GM23338 (cell line): ENCODE measurements at regions not wholly inside any gene's neighbourhood (a gene's known extent, or its start where the extent isn't known, plus 50 kb on each side); places are given as distances from the start of the nearest gene placed in this dataset.

Experiments used
- ATAC-seq: fragments of 200-7000 bp; cut with Tn5 transposase; 3 replicates; pipeline ENCODE4 v1.9.1; 2020
- DNase-seq: peaks from one replicate; pipeline ENCODE4 v3.0.0-alpha.2; 2015; ENCODE audit warnings: low spot score
- H2AFZ ChIP-seq: fragments of 200-600 bp; sonication (generic); 2 replicates; pipeline ENCODE4 v1.8.0; 2016; ENCODE audit warnings: antibody characterized with exemption, mild to moderate bottlenecking, moderate library complexity
- H3F3A ChIP-seq: fragments of 200-600 bp; sonication (generic); replicated peaks from 2 replicates; pipeline ENCODE4 v1.8.0; 2017; ENCODE audit warnings: antibody characterized with exemption, mixed run types, low read depth
- H3K27ac ChIP-seq: fragments of 200-600 bp; sonication (generic); 2 replicates; pipeline ENCODE4 v1.6.1; 2016; ENCODE audit warnings: low read depth
- H3K27me3 ChIP-seq: fragments of 200-600 bp; sonication (generic); 2 replicates; pipeline ENCODE4 v1.8.0; 2016; ENCODE audit warnings: mild to moderate bottlenecking, mixed run types, moderate library complexity; ENCODE audit not compliant: insufficient read depth
- H3K36me3 ChIP-seq: fragments of 200-600 bp; sonication (generic); 2 replicates; pipeline ENCODE4 v1.8.0; 2016; ENCODE audit warnings: mild to moderate bottlenecking; ENCODE audit not compliant: insufficient read depth
- H3K4me1 ChIP-seq: fragments of 200-600 bp; sonication (generic); 2 replicates; pipeline ENCODE4 v1.8.0; 2016; ENCODE audit warnings: mild to moderate bottlenecking, moderate library complexity; ENCODE audit not compliant: insufficient read depth
- H3K4me2 ChIP-seq: fragments of 200-600 bp; sonication (generic); 2 replicates; pipeline ENCODE4 v1.7.1; 2017; ENCODE audit warnings: mixed run types
- H3K4me3 ChIP-seq: fragments of 200-600 bp; sonication (generic); 2 replicates; pipeline ENCODE4 v1.6.1; 2016; ENCODE audit warnings: mixed run types
- H3K79me2 ChIP-seq: fragments of 200-600 bp; sonication (generic); replicated peaks from 2 replicates; pipeline ENCODE4 v1.8.0; 2017; ENCODE audit warnings: mild to moderate bottlenecking; ENCODE audit not compliant: insufficient read depth
- H3K9me2 ChIP-seq: fragments of 200-600 bp; sonication (generic); 2 replicates; pipeline ENCODE4 v1.8.0; 2017; ENCODE audit not compliant: insufficient read depth
- H4K20me1 ChIP-seq: fragments of 200-600 bp; sonication (generic); replicated peaks from 2 replicates; pipeline ENCODE4 v1.8.0; 2017; ENCODE audit warnings: mild to moderate bottlenecking; ENCODE audit not compliant: insufficient read depth
- H3K27ac Mint-ChIP-seq: 2 replicates; pipeline ENCODE4 v1.8.0; 2020; ENCODE audit warnings: inconsistent platforms, mild to moderate bottlenecking, moderate library complexity, mixed read lengths
- H3K27me3 Mint-ChIP-seq: 3 replicates; pipeline ENCODE4 v1.8.0; 2022; ENCODE audit warnings: low read depth, mild to moderate bottlenecking, moderate library complexity, mixed read lengths, inconsistent platforms; ENCODE audit not compliant: insufficient read depth, poor library complexity
- H3K36me3 Mint-ChIP-seq: 3 replicates; pipeline ENCODE4 v1.8.0; 2021; ENCODE audit warnings: low read depth, mild to moderate bottlenecking, inconsistent platforms, moderate library complexity, mixed read lengths
- H3K4me1 Mint-ChIP-seq: 3 replicates; pipeline ENCODE4 v1.8.0; 2020; ENCODE audit warnings: mild to moderate bottlenecking, inconsistent platforms, mixed read lengths
- H3K4me3 Mint-ChIP-seq: 3 replicates; pipeline ENCODE4 v1.8.0; 2021; ENCODE audit warnings: moderate library complexity, mild to moderate bottlenecking, inconsistent platforms, mixed read lengths
- H3K9me3 Mint-ChIP-seq: 3 replicates; pipeline ENCODE4 v1.8.0; 2020; ENCODE audit warnings: moderate library complexity, mild to moderate bottlenecking, inconsistent platforms, mixed read lengths
- CREB1 ChIP-seq: fragments of 250-450 bp; sonication (Bioruptor Pico); IDR thresholded peaks from 2 replicates; pipeline ENCODE4 v1.5.0; 2020; ENCODE audit warnings: low read depth, mild to moderate bottlenecking, moderate library complexity
- CTCF ChIP-seq, 2 experiments: fragments of 200-600 bp in 1 of 2; sonication (generic) in 1 of 2; conservative IDR thresholded peaks; 2 replicates each; pipeline versions ENCODE4 v1.5.1 to v1.6.1; 2016 to 2017; ENCODE audit warnings: antibody characterized with exemption in 2 of 2, low read depth in 2 of 2, mild to moderate bottlenecking in 2 of 2, moderate library complexity in 1 of 2
- EZH2 ChIP-seq: fragments of 200-600 bp; sonication (generic); IDR thresholded peaks from one replicate; pipeline ENCODE4 v1.8.0; 2017; ENCODE audit warnings: antibody characterized with exemption, mild to moderate bottlenecking, low read depth; ENCODE audit not compliant: unreplicated experiment
- EZH2phosphoT487 ChIP-seq: fragments of 200-600 bp; sonication (generic); IDR thresholded peaks from one replicate; pipeline ENCODE4 v1.8.1; 2018; ENCODE audit warnings: antibody characterized with exemption; ENCODE audit not compliant: unreplicated experiment
- JUNB ChIP-seq: IDR thresholded peaks from one replicate; pipeline ENCODE4 v1.6.1; 2016; ENCODE audit warnings: antibody characterized with exemption; ENCODE audit not compliant: unreplicated experiment
- NANOG ChIP-seq: IDR thresholded peaks from 2 replicates; pipeline ENCODE4 v1.6.1; 2016; ENCODE audit warnings: antibody characterized with exemption, borderline replicate concordance
- POLR2AphosphoS5 ChIP-seq: IDR thresholded peaks from 2 replicates; pipeline ENCODE4 v1.6.1; 2016; ENCODE audit warnings: antibody characterized with exemption, low read depth
- STAT1 ChIP-seq: IDR thresholded peaks from one replicate; pipeline ENCODE4 v1.6.1; 2016; ENCODE audit warnings: antibody characterized with exemption; ENCODE audit not compliant: unreplicated experiment
- ZNF114 ChIP-seq: fragments of 250-450 bp; sonication (Bioruptor Pico); IDR thresholded peaks from 2 replicates; pipeline ENCODE4 v1.5.0; 2020; ENCODE audit warnings: mild to moderate bottlenecking, moderate library complexity
- ZNF331 ChIP-seq: fragments of 250-450 bp; sonication (Bioruptor Pico); IDR thresholded peaks from 2 replicates; pipeline ENCODE4 v1.5.0; 2020; ENCODE audit warnings: low read depth, mild to moderate bottlenecking, moderate library complexity
- TF ChIP-seq, protein P1 (sequence below): IDR thresholded peaks from one replicate; pipeline ENCODE4 v1.6.1; 2018; ENCODE audit warnings: antibody characterized with exemption; ENCODE audit not compliant: unreplicated experiment
- TF ChIP-seq, protein P2 (sequence below): IDR thresholded peaks from 2 replicates; pipeline ENCODE4 v1.6.1; 2016; ENCODE audit warnings: antibody characterized with exemption
- TF ChIP-seq, protein P3 (sequence below): fragments of 250-450 bp; sonication (Bioruptor Pico); IDR thresholded peaks from 2 replicates; pipeline ENCODE4 v1.5.0; 2020; ENCODE audit warnings: mild to moderate bottlenecking, moderate library complexity

DNA sequence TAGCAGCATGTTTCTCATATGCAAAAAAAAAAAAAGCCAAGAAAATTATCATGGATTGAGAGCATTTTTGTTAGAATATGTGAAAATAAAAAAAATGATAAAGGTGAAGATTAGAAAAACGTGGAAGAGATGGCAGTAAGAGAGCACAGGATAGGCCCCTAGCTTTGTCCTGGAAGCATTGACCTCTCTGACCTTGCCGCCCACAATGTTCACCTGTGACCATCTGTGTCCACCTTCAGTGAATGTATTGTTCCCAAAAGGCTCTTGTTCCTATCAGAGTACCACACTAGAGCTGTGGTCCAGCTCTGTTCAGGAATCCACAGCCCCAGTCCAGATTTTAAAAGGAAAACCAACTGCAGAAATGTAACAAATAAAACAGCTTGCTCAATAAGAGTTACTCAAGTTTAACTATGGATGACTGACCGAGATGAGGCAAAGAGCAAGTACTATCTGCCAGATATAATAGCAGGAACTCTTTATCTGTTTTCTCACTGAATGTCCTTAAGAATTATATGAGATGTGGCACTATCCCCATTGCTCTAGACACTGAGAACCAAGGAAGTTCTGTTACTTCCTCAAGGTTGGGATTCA lies 287.7 kb upstream of the STXBP5 start:
- no peaks in the 10 kb centered on the region for H4K20me1 ChIP-seq
- H3K79me2 ChIP-seq = no peaks in the 10 kb centered on the region
- H3K4me2 ChIP-seq = no peak overlapping the region
- Mint-ChIP-seq H3K4me3 (no peak overlapping the region), H3K27me3 (peaks cover 4% of the 10 kb centered on the region), H3K4me1 (peaks cover 19% of the 10 kb centered on the region; the same call in 2 of the 3 replicates), H3K9me3 (no peaks in the 10 kb centered on the region), H3K36me3 (no peaks in the 10 kb centered on the region), H3K27ac (no peak overlapping the region)
- H3K27ac ChIP-seq = no peak overlapping the region
- H3K36me3 ChIP-seq = no peaks in the 10 kb centered on the region
- TF ChIP-seq, protein P1, sequence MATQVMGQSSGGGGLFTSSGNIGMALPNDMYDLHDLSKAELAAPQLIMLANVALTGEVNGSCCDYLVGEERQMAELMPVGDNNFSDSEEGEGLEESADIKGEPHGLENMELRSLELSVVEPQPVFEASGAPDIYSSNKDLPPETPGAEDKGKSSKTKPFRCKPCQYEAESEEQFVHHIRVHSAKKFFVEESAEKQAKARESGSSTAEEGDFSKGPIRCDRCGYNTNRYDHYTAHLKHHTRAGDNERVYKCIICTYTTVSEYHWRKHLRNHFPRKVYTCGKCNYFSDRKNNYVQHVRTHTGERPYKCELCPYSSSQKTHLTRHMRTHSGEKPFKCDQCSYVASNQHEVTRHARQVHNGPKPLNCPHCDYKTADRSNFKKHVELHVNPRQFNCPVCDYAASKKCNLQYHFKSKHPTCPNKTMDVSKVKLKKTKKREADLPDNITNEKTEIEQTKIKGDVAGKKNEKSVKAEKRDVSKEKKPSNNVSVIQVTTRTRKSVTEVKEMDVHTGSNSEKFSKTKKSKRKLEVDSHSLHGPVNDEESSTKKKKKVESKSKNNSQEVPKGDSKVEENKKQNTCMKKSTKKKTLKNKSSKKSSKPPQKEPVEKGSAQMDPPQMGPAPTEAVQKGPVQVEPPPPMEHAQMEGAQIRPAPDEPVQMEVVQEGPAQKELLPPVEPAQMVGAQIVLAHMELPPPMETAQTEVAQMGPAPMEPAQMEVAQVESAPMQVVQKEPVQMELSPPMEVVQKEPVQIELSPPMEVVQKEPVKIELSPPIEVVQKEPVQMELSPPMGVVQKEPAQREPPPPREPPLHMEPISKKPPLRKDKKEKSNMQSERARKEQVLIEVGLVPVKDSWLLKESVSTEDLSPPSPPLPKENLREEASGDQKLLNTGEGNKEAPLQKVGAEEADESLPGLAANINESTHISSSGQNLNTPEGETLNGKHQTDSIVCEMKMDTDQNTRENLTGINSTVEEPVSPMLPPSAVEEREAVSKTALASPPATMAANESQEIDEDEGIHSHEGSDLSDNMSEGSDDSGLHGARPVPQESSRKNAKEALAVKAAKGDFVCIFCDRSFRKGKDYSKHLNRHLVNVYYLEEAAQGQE = no peak
- TF ChIP-seq, protein P2, sequence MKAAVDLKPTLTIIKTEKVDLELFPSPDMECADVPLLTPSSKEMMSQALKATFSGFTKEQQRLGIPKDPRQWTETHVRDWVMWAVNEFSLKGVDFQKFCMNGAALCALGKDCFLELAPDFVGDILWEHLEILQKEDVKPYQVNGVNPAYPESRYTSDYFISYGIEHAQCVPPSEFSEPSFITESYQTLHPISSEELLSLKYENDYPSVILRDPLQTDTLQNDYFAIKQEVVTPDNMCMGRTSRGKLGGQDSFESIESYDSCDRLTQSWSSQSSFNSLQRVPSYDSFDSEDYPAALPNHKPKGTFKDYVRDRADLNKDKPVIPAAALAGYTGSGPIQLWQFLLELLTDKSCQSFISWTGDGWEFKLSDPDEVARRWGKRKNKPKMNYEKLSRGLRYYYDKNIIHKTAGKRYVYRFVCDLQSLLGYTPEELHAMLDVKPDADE = no peak
- no peak for TF ChIP-seq ZNF114 (CRISPR knock-in tag)
- TF ChIP-seq, protein P3, sequence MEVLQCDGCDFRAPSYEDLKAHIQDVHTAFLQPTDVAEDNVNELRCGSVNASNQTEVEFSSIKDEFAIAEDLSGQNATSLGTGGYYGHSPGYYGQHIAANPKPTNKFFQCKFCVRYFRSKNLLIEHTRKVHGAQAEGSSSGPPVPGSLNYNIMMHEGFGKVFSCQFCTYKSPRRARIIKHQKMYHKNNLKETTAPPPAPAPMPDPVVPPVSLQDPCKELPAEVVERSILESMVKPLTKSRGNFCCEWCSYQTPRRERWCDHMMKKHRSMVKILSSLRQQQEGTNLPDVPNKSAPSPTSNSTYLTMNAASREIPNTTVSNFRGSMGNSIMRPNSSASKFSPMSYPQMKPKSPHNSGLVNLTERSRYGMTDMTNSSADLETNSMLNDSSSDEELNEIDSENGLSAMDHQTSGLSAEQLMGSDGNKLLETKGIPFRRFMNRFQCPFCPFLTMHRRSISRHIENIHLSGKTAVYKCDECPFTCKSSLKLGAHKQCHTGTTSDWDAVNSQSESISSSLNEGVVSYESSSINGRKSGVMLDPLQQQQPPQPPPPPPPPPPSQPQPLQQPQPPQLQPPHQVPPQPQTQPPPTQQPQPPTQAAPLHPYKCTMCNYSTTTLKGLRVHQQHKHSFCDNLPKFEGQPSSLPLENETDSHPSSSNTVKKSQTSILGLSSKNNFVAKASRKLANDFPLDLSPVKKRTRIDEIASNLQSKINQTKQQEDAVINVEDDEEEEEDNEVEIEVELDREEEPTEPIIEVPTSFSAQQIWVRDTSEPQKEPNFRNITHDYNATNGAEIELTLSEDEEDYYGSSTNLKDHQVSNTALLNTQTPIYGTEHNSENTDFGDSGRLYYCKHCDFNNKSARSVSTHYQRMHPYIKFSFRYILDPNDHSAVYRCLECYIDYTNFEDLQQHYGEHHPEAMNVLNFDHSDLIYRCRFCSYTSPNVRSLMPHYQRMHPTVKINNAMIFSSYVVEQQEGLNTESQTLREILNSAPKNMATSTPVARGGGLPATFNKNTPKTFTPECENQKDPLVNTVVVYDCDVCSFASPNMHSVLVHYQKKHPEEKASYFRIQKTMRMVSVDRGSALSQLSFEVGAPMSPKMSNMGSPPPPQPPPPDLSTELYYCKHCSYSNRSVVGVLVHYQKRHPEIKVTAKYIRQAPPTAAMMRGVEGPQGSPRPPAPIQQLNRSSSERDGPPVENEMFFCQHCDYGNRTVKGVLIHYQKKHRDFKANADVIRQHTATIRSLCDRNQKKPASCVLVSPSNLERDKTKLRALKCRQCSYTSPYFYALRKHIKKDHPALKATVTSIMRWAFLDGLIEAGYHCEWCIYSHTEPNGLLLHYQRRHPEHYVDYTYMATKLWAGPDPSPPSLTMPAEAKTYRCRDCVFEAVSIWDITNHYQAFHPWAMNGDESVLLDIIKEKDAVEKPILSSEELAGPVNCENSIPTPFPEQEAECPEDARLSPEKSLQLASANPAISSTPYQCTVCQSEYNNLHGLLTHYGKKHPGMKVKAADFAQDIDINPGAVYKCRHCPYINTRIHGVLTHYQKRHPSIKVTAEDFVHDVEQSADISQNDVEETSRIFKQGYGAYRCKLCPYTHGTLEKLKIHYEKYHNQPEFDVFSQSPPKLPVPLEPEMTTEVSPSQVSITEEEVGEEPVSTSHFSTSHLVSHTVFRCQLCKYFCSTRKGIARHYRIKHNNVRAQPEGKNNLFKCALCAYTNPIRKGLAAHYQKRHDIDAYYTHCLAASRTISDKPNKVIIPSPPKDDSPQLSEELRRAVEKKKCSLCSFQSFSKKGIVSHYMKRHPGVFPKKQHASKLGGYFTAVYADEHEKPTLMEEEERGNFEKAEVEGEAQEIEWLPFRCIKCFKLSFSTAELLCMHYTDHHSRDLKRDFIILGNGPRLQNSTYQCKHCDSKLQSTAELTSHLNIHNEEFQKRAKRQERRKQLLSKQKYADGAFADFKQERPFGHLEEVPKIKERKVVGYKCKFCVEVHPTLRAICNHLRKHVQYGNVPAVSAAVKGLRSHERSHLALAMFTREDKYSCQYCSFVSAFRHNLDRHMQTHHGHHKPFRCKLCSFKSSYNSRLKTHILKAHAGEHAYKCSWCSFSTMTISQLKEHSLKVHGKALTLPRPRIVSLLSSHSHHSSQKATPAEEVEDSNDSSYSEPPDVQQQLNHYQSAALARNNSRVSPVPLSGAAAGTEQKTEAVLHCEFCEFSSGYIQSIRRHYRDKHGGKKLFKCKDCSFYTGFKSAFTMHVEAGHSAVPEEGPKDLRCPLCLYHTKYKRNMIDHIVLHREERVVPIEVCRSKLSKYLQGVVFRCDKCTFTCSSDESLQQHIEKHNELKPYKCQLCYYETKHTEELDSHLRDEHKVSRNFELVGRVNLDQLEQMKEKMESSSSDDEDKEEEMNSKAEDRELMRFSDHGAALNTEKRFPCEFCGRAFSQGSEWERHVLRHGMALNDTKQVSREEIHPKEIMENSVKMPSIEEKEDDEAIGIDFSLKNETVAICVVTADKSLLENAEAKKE (CRISPR knock-in tag) = no peak
- no peak for TF ChIP-seq EZH2
- TF ChIP-seq NANOG = no peak
- no peak for TF ChIP-seq CREB1 (CRISPR knock-in tag)
- no peak for TF ChIP-seq JUNB
- no peak for TF ChIP-seq POLR2AphosphoS5
- TF ChIP-seq EZH2phosphoT487 = no peak
- TF ChIP-seq STAT1 = no peak
- no peak for TF ChIP-seq ZNF331 (CRISPR knock-in tag)
- no peak for TF ChIP-seq CTCF (conservative IDR thresholded peaks at IDR 0.05; ENCODE audit: low read depth in 2 of 2)
- DNase-seq (no peak), ATAC-seq (no peak)
- H3F3A ChIP-seq = no peaks in the 10 kb centered on the region
- H3K27me3 ChIP-seq = no peaks in the 10 kb centered on the region
- H3K9me2 ChIP-seq = peaks cover 9% of the 10 kb centered on the region
- H3K4me3 ChIP-seq = no peak overlapping the region
- peaks cover 15% of the 10 kb centered on the region; the same call in 1 of the 2 replicates for H3K4me1 ChIP-seq
- no peak overlapping the region for H2AFZ ChIP-seq
